WERI-Rb-1 (cell line): ENCODE measurements at regions not wholly inside any gene's neighbourhood (a gene's known extent, or its start where the extent isn't known, plus 50 kb on each side); places are given as distances from the start of the nearest gene placed in this dataset.

ENCODE experiments used
- DNase-seq: peaks from one replicate; pipeline ENCODE4 v3.0.0-alpha.2; 2020
- H3K27ac ChIP-seq: fragments of 250-450 bp; sonication (Bioruptor Pico); 2 replicates; pipeline ENCODE4 v1.5.1; 2020; ENCODE audit warnings: mild to moderate bottlenecking, moderate library complexity
- H3K27me3 ChIP-seq: fragments of 250-450 bp; sonication (Bioruptor Pico); 2 replicates; pipeline ENCODE4 v1.5.1; 2021; ENCODE audit warnings: mild to moderate bottlenecking, low read depth, moderate library complexity; ENCODE audit not compliant: insufficient read depth, severe bottlenecking
- H3K36me3 ChIP-seq: fragments of 250-450 bp; sonication (Bioruptor Pico); 2 replicates; pipeline ENCODE4 v1.5.1; 2020; ENCODE audit warnings: mild to moderate bottlenecking, moderate library complexity
- H3K4me3 ChIP-seq: 2 replicates; pipeline ENCODE4 v1.5.1; 2011; ENCODE audit warnings: low read depth, mild to moderate bottlenecking, control low read depth, low read length
- H3K9me3 ChIP-seq: fragments of 250-450 bp; sonication (Bioruptor Pico); 2 replicates; pipeline ENCODE4 v1.5.1; 2021; ENCODE audit warnings: mild to moderate bottlenecking, moderate library complexity; ENCODE audit not compliant: severe bottlenecking
- TF ChIP-seq, protein P1 (sequence below): IDR thresholded peaks from 2 replicates; pipeline ENCODE4 v1.5.1; 2011; ENCODE audit warnings: low read depth, mild to moderate bottlenecking, control low read depth, inconsistent platforms, low read length

DNA sequence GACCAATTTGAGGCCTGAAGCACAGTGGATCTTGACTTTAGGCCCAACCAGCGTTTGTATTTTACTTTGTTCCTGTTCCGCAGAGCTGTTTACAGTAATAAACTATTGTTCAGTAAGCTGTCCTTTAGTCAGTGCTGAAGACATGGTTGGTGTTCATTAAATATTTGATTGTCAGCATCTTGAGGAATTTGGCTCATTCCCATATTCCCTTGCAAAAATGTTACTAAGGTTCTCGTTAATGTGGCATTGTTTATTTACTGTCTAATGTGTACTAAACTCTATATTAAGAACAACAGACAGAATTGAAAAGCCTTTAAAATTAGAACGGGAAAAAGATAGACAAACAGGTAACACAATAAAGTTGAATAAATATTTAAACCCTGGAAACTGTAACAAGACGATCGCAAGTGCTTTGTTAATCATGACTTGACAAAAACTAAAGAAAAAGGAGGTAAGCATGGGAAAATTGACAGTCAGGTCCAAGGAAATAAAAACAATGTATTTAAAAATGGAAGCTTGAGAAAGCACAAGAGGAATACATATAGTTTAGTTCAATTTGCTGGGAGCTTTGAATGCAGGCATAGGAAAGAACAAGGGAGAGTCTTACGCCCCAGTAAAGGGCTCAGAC, 1060.8 kb upstream of the CRIM1 start:
- Histone ChIP-seq H3K4me3 (no peak overlapping the region), H3K27me3 (no peaks in the 10 kb centered on the region), H3K9me3 (peaks cover 4% of the 10 kb centered on the region), H3K27ac (no peak overlapping the region), H3K36me3 (no peaks in the 10 kb centered on the region)
- no peak for DNase-seq
- TF ChIP-seq, protein P1, sequence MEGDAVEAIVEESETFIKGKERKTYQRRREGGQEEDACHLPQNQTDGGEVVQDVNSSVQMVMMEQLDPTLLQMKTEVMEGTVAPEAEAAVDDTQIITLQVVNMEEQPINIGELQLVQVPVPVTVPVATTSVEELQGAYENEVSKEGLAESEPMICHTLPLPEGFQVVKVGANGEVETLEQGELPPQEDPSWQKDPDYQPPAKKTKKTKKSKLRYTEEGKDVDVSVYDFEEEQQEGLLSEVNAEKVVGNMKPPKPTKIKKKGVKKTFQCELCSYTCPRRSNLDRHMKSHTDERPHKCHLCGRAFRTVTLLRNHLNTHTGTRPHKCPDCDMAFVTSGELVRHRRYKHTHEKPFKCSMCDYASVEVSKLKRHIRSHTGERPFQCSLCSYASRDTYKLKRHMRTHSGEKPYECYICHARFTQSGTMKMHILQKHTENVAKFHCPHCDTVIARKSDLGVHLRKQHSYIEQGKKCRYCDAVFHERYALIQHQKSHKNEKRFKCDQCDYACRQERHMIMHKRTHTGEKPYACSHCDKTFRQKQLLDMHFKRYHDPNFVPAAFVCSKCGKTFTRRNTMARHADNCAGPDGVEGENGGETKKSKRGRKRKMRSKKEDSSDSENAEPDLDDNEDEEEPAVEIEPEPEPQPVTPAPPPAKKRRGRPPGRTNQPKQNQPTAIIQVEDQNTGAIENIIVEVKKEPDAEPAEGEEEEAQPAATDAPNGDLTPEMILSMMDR, result no peak

DNA sequence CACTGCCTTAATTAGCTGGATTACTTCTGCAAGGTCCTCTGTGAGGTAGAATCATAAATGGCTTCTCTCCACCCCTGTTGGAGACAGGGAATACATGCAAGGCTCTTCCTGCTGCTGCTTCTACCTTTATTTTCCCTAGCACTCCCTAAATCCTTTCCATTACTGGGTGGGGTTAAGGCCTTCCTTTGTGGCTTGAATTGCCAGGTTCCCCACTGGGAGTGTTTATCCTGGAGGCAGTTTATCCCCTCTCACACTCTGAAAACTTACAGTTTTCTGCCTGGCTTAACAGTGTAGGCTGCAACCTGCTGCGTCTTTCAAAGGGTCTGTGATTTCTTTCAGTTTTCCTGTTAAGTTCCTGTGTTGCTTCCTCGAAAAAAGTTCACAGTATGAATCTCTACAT, 1062.3 kb upstream of the CRIM1 start:
- no peak overlapping the region for H3K4me3 ChIP-seq
- TF ChIP-seq, protein P1, result no peak
- H3K36me3 ChIP-seq, result no peaks in the 10 kb centered on the region
- H3K9me3 ChIP-seq, result peaks cover 4% of the 10 kb centered on the region
- no peak for DNase-seq
- H3K27me3 ChIP-seq, result no peaks in the 10 kb centered on the region
- H3K27ac ChIP-seq, result no peak overlapping the region

DNA sequence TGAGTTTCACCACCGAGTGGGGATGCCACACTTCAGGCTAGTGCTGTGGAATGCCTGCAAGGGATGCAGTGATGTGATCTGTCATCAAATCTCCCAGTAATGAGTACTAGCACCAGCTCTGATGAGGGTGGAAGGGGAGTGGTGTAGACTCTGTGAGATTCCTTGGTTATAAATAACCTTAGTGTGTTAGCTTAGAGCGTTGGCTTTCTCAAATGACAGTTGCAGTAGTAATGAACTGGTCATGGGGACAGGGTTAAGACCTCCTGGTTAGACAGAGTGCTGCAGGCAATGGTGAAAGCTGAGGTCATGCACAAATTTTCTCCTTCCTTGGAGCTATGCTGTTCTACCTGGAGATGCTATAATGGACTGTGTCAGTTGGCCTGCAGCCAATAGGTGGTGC, 1063.4 kb upstream of the CRIM1 start:
- Histone ChIP-seq H3K36me3 (no peaks in the 10 kb centered on the region), H3K4me3 (no peak overlapping the region), H3K27ac (no peak overlapping the region), H3K27me3 (no peaks in the 10 kb centered on the region), H3K9me3 (peaks cover 4% of the 10 kb centered on the region)
- no peak for DNase-seq
- TF ChIP-seq, protein P1, result no peak

DNA sequence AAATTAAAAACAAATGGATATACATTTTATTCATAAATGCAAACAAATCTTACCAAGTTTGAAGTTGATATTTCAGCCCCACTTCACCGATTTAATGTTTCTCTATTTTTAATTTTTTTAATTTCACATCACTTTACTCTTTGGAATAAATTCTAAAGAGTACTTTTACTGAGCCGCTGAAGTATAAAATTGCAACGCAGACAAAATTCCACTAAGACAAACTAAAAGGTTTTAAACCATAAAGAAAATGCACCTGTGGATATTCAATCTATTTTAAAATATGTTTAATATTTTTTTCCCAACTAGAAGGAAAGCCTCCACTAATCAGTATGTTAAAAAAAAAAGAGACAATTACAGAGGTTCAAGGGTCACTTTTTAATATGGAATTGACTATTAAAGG, 1073.9 kb upstream of the CRIM1 start:
- Histone ChIP-seq H3K4me3 (no peak overlapping the region), H3K36me3 (no peaks in the 10 kb centered on the region), H3K27ac (no peak overlapping the region), H3K9me3 (no peaks in the 10 kb centered on the region), H3K27me3 (no peaks in the 10 kb centered on the region)
- DNase-seq, result no peak
- TF ChIP-seq, protein P1, result no peak

DNA sequence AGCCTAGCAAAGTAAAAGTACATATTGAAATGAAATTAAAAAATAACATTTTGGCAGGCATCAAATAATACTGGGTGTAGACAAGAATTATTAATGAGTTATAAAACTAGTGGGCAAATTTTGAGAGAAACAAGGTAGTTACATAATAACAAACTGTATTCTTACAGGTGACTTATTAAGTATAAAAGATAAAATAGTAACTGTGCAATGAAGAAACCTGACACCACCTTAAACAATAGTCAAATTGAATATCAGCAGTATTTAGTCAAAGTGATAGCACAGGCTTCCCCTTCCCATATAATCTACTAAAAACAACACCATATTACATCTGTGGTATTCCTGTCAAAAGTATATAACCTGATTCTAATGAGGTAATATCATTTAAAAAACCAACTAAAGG, 1099.8 kb upstream of the CRIM1 start:
- Histone ChIP-seq H3K36me3 (no peaks in the 10 kb centered on the region), H3K27ac (no peak overlapping the region), H3K9me3 (no peaks in the 10 kb centered on the region), H3K4me3 (no peak overlapping the region), H3K27me3 (no peaks in the 10 kb centered on the region)
- TF ChIP-seq, protein P1, result no peak
- DNase-seq, result no peak

DNA sequence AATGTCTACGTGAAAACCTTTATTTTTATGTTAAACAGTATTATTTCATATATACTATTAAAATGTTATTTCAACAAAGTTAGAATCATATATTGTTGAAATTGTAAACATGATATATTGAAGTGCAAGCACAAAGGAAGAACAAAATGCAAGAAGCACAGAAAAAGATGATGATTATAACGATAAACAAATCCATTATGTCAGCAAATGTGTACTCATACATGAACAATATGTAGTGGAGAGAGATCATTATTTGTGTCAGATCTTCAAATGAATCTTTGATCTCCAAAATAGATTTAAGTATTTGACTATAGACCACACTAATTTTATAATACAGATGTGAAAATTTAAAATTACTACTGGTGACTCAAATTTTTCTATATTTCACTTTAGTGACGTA, 1104.4 kb upstream of the CRIM1 start:
- Histone ChIP-seq H3K36me3 (no peaks in the 10 kb centered on the region), H3K27me3 (no peaks in the 10 kb centered on the region), H3K4me3 (no peak overlapping the region), H3K27ac (no peak overlapping the region), H3K9me3 (peaks cover 4% of the 10 kb centered on the region)
- DNase-seq, result no peak
- TF ChIP-seq, protein P1, result no peak
